ENCODE measurements at regions not wholly inside any gene's neighbourhood (a gene's known extent, or its start where the extent isn't known, plus 50 kb on each side); places are given as distances from the start of the nearest gene placed in this dataset.

DNA sequence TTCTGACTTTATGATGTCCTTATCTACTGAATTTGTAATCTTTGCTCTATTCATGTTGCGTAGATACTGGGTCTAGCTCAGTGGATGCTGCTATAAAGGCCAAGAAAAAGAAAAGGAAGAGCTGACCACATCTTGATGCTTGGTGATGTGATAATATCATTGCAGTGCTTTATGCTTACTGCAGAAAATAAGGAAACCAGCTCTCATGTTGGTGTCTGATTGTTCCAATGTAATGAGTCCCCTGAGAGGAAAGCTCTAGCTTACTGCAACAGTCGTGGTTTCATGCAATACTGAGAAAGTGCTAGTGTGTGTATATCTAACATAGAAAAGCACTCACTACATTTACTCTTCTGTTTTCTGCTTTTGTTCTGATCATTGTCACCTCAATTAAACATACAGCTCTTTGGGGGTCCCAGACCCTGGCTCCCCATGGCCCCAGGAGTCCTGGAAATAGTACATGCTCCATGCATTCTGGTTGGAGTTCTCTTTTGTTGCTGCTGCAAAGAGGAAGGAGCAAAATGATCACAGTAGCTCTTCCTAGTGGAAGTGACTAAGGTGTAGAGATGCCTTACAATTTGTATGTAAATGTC, 338.8 kb downstream of the CYRIA start:
- Mint-ChIP-seq H3K36me3 (ENCODE audit: low read depth) (no peaks in the 10 kb centered on the region), H3K27ac (no peak overlapping the region), H3K4me3 (no peak overlapping the region), H3K9me3 (no peaks in the 10 kb centered on the region), H3K4me1 (ENCODE audit: low read depth) (no peaks in the 10 kb centered on the region), H3K27me3 (no peaks in the 10 kb centered on the region)
- intact Hi-C loops (cut with DNase I, micrococcal nuclease): no loop called here
- DNase-seq (no peak), ATAC-seq (ENCODE audit: poor library complexity) (no peak)
- Histone ChIP-seq H3K27me3 (ENCODE audit: control insufficient read depth in 1 of 2, insufficient read depth in 2 of 2, low read length in 2 of 2) (no peaks in the 10 kb centered on the region), H3K9me3 (ENCODE audit: control insufficient read depth in 1 of 2, insufficient read depth in 1 of 2, low read length in 2 of 2) (no peaks in the 10 kb centered on the region), H3K4me1 (ENCODE audit: insufficient read depth, low read length) (no peaks in the 10 kb centered on the region), H3K36me3 (ENCODE audit: insufficient read depth, low read length) (no peaks in the 10 kb centered on the region), H3K27ac (ENCODE audit: low read depth in 1 of 2, low read length in 2 of 2) (no peak overlapping the region), H3K4me3 (ENCODE audit: low read length) (no peak overlapping the region)
- ChIA-PET POLR2A (interaction anchor here (0.8 kb wide), 1 partner anchor 18 kb away, joined by 3 read pairs; no protein-coding TSS in a partner anchor), CTCF (no interaction called here)
- TF ChIP-seq, protein P1, sequence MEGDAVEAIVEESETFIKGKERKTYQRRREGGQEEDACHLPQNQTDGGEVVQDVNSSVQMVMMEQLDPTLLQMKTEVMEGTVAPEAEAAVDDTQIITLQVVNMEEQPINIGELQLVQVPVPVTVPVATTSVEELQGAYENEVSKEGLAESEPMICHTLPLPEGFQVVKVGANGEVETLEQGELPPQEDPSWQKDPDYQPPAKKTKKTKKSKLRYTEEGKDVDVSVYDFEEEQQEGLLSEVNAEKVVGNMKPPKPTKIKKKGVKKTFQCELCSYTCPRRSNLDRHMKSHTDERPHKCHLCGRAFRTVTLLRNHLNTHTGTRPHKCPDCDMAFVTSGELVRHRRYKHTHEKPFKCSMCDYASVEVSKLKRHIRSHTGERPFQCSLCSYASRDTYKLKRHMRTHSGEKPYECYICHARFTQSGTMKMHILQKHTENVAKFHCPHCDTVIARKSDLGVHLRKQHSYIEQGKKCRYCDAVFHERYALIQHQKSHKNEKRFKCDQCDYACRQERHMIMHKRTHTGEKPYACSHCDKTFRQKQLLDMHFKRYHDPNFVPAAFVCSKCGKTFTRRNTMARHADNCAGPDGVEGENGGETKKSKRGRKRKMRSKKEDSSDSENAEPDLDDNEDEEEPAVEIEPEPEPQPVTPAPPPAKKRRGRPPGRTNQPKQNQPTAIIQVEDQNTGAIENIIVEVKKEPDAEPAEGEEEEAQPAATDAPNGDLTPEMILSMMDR (IDR thresholded peaks at IDR 0.05): no peak

DNA sequence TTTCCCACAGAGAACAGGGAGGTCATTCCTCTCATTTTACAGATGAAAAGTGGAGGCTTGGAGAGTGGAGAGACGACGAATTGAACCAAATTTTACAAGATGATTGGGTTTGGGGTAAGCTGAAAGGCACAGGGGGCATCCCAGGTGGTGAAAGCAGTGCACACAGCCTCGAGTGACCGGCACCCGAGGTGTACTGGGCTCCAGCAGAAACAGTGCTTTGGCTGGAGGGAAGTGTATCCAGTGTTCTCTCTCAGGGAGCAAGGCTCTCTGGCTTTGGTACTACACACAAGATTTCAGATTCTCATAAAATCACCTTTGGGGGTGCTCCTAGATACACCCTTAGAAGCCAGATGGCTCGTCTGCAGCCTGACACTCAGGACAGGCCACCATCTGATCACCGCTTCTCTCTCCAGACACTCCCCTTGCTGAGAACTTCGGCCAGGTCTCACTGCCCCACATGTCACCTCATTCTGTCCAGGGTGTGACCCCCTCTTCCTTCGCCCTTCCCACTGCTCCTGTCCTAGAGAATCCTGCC, 339.6 kb downstream of the CYRIA start:
- H3K36me3 ChIP-seq (ENCODE audit: insufficient read depth, low read length): no peaks in the 10 kb centered on the region
- no peaks in the 10 kb centered on the region for H3K4me1 ChIP-seq (ENCODE audit: insufficient read depth, low read length)
- H3K27me3 ChIP-seq (ENCODE audit: control insufficient read depth in 1 of 2, insufficient read depth in 2 of 2, low read length in 2 of 2): no peaks in the 10 kb centered on the region
- H3K27ac ChIP-seq (ENCODE audit: low read depth in 1 of 2, low read length in 2 of 2): no peak overlapping the region
- ATAC-seq (ENCODE audit: poor library complexity) (no peak), DNase-seq (no peak)
- Mint-ChIP-seq H3K27ac (no peak overlapping the region), H3K4me3 (no peak overlapping the region), H3K9me3 (no peaks in the 10 kb centered on the region), H3K36me3 (ENCODE audit: low read depth) (no peaks in the 10 kb centered on the region), H3K4me1 (ENCODE audit: low read depth) (no peaks in the 10 kb centered on the region), H3K27me3 (no peaks in the 10 kb centered on the region)
- TF ChIP-seq, protein P1 (IDR thresholded peaks at IDR 0.05): no peak
- intact Hi-C loops (cut with DNase I, micrococcal nuclease): no loop called here
- peaks cover 0 to 3% of the 10 kb centered on the region in 2 experiments for H3K9me3 ChIP-seq (ENCODE audit: control insufficient read depth in 1 of 2, insufficient read depth in 1 of 2, low read length in 2 of 2)
- CTCF ChIA-PET: no interaction called here
- H3K4me3 ChIP-seq (ENCODE audit: low read length): no peak overlapping the region
- POLR2A ChIA-PET: no interaction called here

DNA sequence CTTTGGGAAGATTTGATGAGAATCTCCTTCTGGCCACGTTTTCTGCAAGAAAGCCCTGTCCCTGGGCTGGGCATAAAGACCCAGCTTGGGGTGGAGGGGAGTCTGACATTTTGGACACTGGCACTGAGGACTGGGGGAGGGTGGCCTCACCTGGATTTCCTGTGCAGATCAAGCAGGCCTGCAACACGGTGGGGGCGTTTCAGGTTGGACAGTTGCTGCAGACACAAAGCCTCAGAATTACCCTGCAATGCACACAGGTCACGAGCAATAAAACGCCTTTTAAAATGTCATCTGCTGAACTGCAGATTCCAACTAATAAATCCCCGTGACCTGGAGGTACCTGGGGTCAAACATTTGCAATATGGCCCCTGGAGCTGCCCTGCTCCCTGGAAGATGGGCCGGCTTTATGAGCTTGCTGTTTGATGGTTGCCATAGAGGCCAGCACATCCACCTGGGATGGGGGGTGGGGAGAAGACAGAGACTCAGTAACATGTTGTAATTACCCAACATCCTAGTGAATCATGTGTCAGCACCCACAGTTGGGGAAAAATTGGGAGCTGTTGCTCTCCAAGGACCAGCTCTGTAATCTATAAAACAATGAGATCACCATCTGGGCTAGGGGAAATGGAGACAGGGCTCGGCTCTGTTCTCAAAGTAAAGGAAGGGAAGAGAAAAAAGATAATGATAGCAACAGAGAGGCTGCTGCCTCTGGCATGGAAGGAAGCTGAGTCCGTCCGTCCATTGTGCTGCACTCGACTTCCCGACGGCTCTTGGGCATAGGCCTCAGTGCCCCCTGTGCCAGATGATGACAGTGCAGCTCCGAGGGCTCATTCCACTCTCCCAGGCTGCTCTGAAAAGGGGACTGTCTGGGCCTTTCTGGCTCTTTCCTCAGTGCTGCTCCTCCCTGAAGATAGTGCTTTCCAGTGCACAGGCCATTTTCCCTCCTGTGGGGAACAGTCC, 340.3 kb downstream of the CYRIA start:
- Histone ChIP-seq H3K4me3 (ENCODE audit: low read length) (no peak overlapping the region), H3K4me1 (ENCODE audit: insufficient read depth, low read length) (no peaks in the 10 kb centered on the region), H3K27ac (ENCODE audit: low read depth in 1 of 2, low read length in 2 of 2) (no peak overlapping the region), H3K9me3 (ENCODE audit: control insufficient read depth in 1 of 2, insufficient read depth in 1 of 2, low read length in 2 of 2) (peaks cover 0 to 7% of the 10 kb centered on the region in 2 experiments), H3K36me3 (ENCODE audit: insufficient read depth, low read length) (no peaks in the 10 kb centered on the region), H3K27me3 (ENCODE audit: control insufficient read depth in 1 of 2, insufficient read depth in 2 of 2, low read length in 2 of 2) (no peaks in the 10 kb centered on the region)
- Mint-ChIP-seq H3K27me3 (no peaks in the 10 kb centered on the region), H3K27ac (no peak overlapping the region), H3K4me1 (ENCODE audit: low read depth) (no peaks in the 10 kb centered on the region), H3K4me3 (no peak overlapping the region), H3K36me3 (ENCODE audit: low read depth) (no peaks in the 10 kb centered on the region), H3K9me3 (no peaks in the 10 kb centered on the region)
- CTCF ChIA-PET: no interaction called here
- intact Hi-C loops (cut with DNase I, micrococcal nuclease): no loop called here
- POLR2A ChIA-PET: no interaction called here
- ATAC-seq (ENCODE audit: poor library complexity) (no peak), DNase-seq (no peak)
- TF ChIP-seq, protein P1 (IDR thresholded peaks at IDR 0.05): no peak
